GM21360 (cell line): ENCODE measurements at regions not wholly inside any gene's neighbourhood (a gene's known extent, or its start where the extent isn't known, plus 50 kb on each side); places are given as distances from the start of the nearest gene placed in this dataset.

Experiments
- ATAC-seq: cut with Tn5 transposase; IDR thresholded peaks from one replicate; pipeline ENCODE4 v1.9.1; 2021; ENCODE audit warnings: mild to moderate bottlenecking, moderate library complexity; ENCODE audit not compliant: unreplicated experiment

GRCh38 chr4:177041356-177041755, 248.6 kb upstream of the VEGFC start:
- no peak for ATAC-seq

- peak; percentile 83 for ATAC-seq
These were observed 254.5 kb upstream of the VEGFC start for GRCh38 chr4:177047070-177047850.

GRCh38 chr4:177047851-177048174, 255.1 kb upstream of the VEGFC start:
- ATAC-seq, result no peak

- ATAC-seq, result peak; percentile 89
These were observed 258.1 kb upstream of the NEIL3 start for GRCh38 chr4:177051473-177052060.

- ATAC-seq, result no peak
These were observed 257.3 kb upstream of the NEIL3 start for GRCh38 chr4:177052211-177052934.

GRCh38 chr4:177057186-177057585, 252.5 kb upstream of the NEIL3 start:
- no peak for ATAC-seq

GRCh38 chr4:177064116-177064515, 245.6 kb upstream of the NEIL3 start:
- ATAC-seq, result no peak

GRCh38 chr4:177064729-177065394, 244.8 kb upstream of the NEIL3 start:
- ATAC-seq, result no peak

- ATAC-seq, result no peak
These were observed 242.9 kb upstream of the NEIL3 start for GRCh38 chr4:177066746-177067145.

- no peak for ATAC-seq
These were observed 239.1 kb upstream of the NEIL3 start for GRCh38 chr4:177070533-177071058.

GRCh38 chr4:177077095-177077971, 232.3 kb upstream of the NEIL3 start:
- ATAC-seq, result no peak

GRCh38 chr4:177079327-177079726, 230.3 kb upstream of the NEIL3 start:
- no peak for ATAC-seq

GRCh38 chr4:177080388-177080787, 229.3 kb upstream of the NEIL3 start:
- ATAC-seq, result no peak

GRCh38 chr4:177087060-177087459, 222.6 kb upstream of the NEIL3 start:
- ATAC-seq, result no peak

GRCh38 chr4:177087499-177087898, 222.2 kb upstream of the NEIL3 start:
- no peak for ATAC-seq

GRCh38 chr4:177091515-177091914, 218.2 kb upstream of the NEIL3 start:
- ATAC-seq, result no peak

GRCh38 chr4:177092807-177093206, 216.9 kb upstream of the NEIL3 start:
- no peak for ATAC-seq

GRCh38 chr4:177093964-177094363, 215.7 kb upstream of the NEIL3 start:
- ATAC-seq, result no peak

GRCh38 chr4:177097291-177097690, 212.4 kb upstream of the NEIL3 start:
- no peak for ATAC-seq

GRCh38 chr4:177099211-177099610, 210.5 kb upstream of the NEIL3 start:
- ATAC-seq, result no peak
